ENCODE measurements at regions not wholly inside any gene's neighbourhood (a gene's known extent, or its start where the extent isn't known, plus 50 kb on each side); places are given as distances from the start of the nearest gene placed in this dataset.

GRCh38 chrX:39953879-39954278, 143.9 kb downstream of the BCOR start:
- Histone ChIP-seq H3K4me1 (ENCODE audit: control insufficient read depth in 4 of 4, insufficient read depth in 4 of 4, low read length in 3 of 4) (peaks cover 0 to 12% (median 8%) of the 10 kb centered on the region in 4 donors), H3K36me3 (ENCODE audit: control insufficient read depth in 4 of 4, insufficient read depth in 3 of 4, low read depth in 1 of 4, low read length in 3 of 4) (no peaks in the 10 kb centered on the region), H3K9me3 (ENCODE audit: control insufficient read depth in 4 of 4, low read length in 3 of 4) (no peaks in the 10 kb centered on the region), H3K27ac (ENCODE audit: low read depth in 1 of 2, low read length in 2 of 2) (peak overlapping the region in 1 of 2 donors; percentile 83), H3K9ac (ENCODE audit: low read depth in 1 of 2, low read length in 2 of 2) (peak overlapping the region in 1 of 2 donors; percentile 31), H3K4me3 (ENCODE audit: low read depth in 1 of 3, low read length in 3 of 3) (no peak overlapping the region), H3K27me3 (ENCODE audit: control insufficient read depth in 4 of 4, insufficient read depth in 4 of 4, low read length in 3 of 4) (no peaks in the 10 kb centered on the region)
- TF ChIP-seq EGR1 (IDR thresholded peaks at IDR 0.05; ENCODE audit: low read depth in 2 of 2) = peak in 1 of 2 donors; percentile 45
- TF ChIP-seq CTCF (IDR thresholded peaks at IDR 0.05; ENCODE audit: low read depth, low read length, missing input control) = no peak
- TF ChIP-seq ATF3 (IDR thresholded peaks at IDR 0.05) = no peak
- TF ChIP-seq SP1 (IDR thresholded peaks at IDR 0.05) = peak; percentile 83
- TF ChIP-seq REST (IDR thresholded peaks at IDR 0.05) = no peak
- TF ChIP-seq GABPA (IDR thresholded peaks at IDR 0.05 in 1 of 2, conservative IDR thresholded peaks at IDR 0.05 in 1 of 2) = peak in 1 of 2 donors; percentile 10
- TF ChIP-seq RXRA (IDR thresholded peaks at IDR 0.05) = peak; percentile 94 to 96
- peak; percentile 65 for TF ChIP-seq YY1 (IDR thresholded peaks at IDR 0.05)
- TF ChIP-seq HNF4G (IDR thresholded peaks at IDR 0.05) = no peak
- TF ChIP-seq FOXA1 (IDR thresholded peaks at IDR 0.05) = peak; percentile 73
- peak; percentile 63 to 73 for TF ChIP-seq RAD21 (IDR thresholded peaks at IDR 0.05)
- peak; percentile 76 for TF ChIP-seq FOXA2 (IDR thresholded peaks at IDR 0.05)
- TF ChIP-seq JUND (IDR thresholded peaks at IDR 0.05) = peak in 1 of 2 donors; percentile 53
- peak; percentile 41 for TF ChIP-seq ZBTB33 (IDR thresholded peaks at IDR 0.05)
- peak; percentile 35 for TF ChIP-seq MAX (IDR thresholded peaks at IDR 0.05)
- peak; percentile 66 to 80 for TF ChIP-seq HNF4A (conservative IDR thresholded peaks at IDR 0.05)
- TF ChIP-seq TAF1 (conservative IDR thresholded peaks at IDR 0.05) = no peak
- TF ChIP-seq NR2F2 (IDR thresholded peaks at IDR 0.05) = no peak
- 26% methylated on average over 10 of the region's 10 CpGs for WGBS
- DNase-seq (ENCODE audit: low spot score) = peak; percentile 50
